ENCODE measurements at regions not wholly inside any gene's neighbourhood (a gene's known extent, or its start where the extent isn't known, plus 50 kb on each side); places are given as distances from the start of the nearest gene placed in this dataset.
"Not testable (repeated sequence)": the region's sequence is repeated elsewhere in the genome, so short reads cannot be mapped to it uniquely, and the experiment has no call there.

DNA sequence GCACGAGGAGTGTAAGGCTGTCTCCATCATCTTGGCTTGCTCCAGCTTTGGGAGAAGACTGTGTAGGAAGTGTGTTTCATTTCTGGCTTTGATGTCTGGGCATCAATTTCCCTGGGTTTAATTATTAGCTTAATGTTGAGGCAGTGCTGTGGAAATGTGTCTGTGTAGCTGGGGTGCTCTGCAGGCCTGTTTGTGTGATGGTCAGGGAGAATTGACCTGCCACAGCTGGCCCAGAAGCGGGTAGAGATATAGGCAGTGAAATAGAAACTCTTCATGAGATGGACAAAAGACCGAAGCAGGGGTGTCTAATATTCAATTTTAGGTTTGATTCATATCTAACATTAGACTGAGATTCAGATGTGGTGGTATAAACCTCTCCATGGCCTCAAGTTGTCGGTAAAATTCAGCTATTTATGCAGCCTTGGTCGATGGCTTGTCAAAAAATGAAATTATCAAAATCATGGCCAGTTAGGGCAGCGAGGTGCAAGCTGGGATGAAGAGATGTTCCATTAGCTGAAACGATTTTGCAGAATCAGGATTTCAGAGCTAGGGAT lies 95.3 kb upstream of the SNX9 start:
- DNase-seq (ENCODE audit: low spot score) = no peak

DNA sequence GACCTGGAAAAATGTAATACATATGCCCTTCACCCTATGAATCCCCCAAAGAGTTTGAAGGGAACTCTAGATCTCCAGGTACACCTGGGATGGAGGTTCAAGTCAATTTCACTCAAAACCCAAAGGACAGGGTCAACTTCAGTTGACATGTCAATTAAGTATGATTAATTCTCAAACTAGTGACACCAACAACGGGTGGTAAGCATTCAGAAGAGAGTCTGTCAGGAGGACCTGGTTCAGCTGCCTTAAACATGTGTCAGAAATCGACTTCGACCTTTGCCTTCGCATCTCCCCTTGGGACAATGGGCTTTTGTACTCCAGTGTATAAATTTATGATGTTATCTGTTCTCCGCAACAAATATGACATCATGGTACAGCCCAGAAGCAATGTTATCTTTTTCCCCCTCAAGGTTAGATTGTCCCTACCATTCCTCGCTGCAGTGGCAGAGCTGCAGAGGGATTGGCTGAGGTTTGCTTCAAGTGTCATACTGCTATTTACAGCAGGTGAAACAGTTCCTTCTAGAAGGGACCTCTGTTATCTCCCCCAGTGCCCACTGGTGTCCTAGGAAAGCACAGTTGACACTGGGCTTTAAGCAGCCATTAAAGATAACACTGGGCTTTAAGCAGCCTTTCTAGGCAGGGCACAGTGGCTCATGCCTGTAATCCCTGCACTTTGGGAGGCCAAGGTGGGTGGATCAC lies 94.7 kb upstream of the SNX9 start:
- no peak for DNase-seq (ENCODE audit: low spot score)

DNA sequence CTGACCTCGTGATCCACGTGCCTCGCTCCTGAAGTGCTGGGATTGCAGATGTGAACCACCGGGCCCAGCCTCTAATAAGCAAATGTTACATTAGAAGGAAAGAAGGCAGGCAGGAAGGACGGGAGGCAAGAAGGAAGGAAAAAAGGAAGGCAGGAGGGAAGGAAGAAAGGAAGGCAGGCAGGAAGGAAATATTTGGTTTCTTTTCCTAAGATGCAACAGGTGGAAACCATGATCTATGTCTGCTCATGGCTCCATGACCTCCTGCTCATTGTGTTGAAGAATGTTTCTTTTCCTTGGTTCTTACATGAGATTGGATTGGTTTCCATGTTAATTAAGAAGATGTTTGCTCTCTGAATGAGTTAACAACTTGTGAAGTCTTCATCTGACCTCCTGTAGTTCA lies 91.8 kb upstream of the SNX9 start:
- DNase-seq (ENCODE audit: low spot score) = no peak

DNA sequence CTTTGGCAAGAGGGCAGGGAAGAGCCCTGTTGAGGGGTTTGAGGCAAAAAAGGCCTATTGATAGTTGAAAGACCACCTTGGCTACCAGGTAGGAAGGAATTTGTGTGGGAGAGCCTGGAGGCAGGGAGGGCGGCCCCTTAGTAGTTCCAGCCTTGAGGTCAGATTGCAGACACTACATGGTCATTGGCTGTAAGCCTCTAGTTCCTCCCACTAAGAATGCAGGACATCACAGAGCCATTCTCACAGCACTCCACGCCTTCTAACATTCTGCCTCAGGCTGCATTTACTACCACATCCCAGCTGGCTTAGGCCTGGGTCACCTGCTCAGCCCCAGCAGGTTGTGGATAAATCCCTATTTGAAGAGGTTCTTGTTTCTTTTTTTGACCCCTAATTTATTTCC lies 91.0 kb upstream of the SNX9 start:
- DNase-seq (ENCODE audit: low spot score) = no peak

DNA sequence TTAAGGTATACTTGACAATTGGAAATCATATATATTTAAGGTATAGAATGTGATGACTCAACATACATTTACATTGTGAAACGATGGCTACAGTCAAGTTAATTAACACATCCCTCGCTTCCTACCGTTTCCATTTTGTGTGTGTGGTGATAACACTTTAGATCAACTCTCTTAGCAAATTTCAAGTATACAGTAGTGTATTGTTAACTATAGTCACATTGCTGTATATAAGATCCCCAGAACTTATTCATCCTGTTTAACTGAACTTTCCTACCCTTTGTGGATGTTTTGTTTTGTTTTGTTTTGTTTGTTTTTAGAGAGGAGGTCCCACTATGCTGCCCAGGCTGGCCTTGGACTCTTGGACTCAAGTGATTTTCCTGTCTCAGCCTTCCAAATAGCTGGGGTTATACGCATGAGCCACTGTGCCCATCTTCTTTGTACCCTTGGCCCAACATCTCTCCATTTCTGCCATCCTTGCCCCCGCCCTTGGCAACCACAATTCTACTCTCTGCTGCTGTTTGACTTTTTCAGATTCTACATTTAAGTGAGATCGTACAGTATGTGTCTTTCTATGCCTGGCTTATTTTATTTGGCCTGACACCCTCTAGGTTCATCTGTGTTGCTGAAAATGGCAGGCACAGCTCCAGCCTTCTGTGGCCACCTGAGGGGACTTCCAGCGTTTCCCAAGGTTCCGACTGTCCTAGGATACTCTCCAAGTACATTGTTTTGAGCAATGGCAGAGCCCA lies 90.5 kb upstream of the SNX9 start:
- DNase-seq (ENCODE audit: low spot score) = no peak

DNA sequence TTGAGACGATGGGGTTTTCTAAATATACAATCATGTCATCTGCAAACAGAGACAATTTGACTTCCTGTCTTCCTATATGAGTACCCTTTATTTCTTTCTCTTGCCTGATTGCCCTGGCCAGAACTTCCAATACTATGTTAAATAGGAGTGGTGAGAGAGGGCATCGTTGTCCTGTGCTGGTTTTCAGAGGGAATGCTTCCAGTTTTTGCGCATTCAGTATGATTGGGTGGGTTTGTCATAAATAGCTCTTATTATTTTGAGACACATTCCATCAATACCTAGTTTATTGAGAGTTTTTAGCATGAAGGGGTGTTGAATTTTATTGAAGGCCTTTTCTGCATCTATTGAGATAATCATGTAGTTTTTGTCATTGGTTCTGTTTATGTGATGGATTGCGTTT lies 86.5 kb upstream of the SNX9 start:
- DNase-seq (ENCODE audit: low spot score) = not testable (repeated sequence)

DNA sequence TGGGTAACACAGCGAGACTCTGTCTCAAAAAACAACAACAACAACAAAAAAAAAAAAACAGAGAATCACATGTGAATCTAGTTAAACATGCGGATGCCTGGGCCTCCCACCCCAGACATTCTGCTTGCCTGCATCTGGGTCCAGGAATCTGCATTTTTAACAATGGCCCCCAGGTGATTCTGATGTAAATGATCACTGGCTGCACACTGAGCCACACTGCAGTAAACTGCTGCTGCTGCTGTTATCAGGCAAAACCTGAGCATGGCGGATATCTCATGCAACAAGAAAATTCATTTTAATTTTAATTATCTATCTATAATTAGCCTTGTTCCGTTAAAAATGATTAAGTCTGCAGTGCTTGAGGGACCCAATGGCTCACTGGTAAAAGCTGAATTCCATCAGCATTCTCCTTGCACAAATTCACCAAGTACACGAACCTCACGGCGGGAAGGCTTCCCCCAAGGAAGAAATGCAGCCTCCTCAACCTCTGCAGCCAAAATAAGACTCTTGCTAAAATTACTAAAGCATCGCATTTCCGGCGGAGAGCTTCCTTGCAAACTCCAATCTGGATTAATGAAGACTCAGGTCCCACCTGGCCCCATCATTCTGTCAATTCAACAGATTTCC lies 81.6 kb upstream of the SNX9 start:
- DNase-seq (ENCODE audit: low spot score) = no peak

DNA sequence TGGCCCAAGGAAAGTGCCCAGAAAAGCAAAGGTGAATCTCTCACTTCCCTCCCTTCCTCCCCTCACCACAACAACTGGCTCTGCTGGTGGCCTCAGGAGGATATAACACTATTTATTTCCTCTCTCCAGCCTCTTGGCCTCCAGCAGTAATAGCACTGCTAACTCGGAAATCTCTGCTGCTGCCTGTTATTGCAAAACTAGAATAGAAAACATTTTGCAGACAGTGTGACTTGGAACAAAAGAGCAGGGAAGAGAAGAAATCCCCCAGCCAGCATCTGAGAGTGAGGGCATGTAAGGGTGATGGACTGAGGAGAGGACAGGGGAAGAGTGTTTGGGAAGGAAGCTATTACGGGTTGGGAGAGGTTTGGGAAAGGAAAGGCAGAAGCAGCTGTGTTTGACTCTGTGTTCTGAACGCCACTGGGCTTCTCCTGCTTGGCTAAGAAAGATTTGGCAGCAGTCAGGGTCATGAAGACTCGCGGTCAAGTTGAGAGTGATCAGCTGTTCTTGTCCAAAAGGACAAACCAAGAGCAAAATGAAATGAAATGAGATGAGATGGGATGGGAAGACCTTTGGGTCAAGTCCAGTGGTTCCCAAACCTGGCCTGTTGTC lies 81.0 kb upstream of the SNX9 start:
- no peak for DNase-seq (ENCODE audit: low spot score)

DNA sequence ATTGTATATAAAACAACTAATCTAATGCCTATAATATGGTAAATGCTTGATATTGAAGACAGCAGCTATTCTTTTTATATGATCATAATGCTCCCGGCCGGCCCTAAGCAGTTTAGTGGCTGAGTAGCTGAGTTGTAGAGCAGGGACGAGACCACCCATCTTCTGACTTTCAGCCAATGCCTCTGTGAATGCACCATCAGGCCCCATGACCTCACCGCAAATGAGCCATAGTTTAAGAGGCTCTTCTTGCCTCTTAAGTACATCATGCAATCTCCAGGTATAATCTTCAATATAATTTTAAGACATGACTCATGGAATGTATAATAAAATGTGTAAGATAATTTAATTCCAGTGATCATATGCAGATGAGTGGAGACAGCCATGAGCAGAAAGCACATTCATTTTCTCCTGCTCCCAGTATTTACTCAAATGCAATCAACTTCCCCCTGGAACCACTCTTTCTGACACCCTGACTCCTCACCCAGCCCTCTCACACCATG lies 78.9 kb upstream of the SNX9 start:
- no peak for DNase-seq (ENCODE audit: low spot score)

DNA sequence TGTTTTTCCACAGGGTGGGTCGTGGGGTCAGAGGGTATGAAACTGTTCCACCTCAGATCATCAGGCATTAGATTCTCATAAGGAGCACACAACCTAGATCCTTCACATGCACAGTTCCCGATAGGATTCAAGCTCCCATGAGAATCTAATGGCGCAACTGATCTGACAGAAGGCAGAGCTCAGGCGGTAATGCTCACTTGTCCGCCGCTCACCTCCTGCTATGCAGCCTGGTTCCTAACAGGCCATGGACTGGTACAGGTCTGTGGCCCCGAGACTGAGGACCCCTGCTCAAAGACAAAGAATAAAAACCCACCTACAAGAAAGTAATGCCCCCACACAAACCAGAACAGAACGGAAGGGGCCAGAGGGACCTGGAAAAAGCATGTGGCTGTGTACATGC lies 76.1 kb upstream of the SNX9 start:
- DNase-seq (ENCODE audit: low spot score) = no peak

DNA sequence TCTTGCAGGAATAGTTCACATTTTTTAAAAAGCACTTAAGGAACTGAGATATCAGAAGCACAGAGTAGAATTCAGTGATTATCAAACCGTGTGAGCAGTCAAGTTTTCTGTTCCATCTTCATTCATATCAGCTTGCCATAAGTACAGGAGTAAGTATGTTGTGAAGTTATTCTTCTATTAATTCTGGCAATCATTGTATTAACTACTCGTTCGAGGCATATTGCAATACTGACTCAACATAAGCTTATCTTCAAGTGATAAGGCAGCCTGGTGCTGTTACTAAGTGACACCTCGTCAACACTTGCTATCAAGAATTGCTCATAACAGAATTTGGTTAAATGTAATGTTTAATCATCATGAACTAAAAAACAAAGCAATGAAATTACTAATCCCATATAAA lies 75.7 kb upstream of the SNX9 start:
- DNase-seq (ENCODE audit: low spot score) = no peak

DNA sequence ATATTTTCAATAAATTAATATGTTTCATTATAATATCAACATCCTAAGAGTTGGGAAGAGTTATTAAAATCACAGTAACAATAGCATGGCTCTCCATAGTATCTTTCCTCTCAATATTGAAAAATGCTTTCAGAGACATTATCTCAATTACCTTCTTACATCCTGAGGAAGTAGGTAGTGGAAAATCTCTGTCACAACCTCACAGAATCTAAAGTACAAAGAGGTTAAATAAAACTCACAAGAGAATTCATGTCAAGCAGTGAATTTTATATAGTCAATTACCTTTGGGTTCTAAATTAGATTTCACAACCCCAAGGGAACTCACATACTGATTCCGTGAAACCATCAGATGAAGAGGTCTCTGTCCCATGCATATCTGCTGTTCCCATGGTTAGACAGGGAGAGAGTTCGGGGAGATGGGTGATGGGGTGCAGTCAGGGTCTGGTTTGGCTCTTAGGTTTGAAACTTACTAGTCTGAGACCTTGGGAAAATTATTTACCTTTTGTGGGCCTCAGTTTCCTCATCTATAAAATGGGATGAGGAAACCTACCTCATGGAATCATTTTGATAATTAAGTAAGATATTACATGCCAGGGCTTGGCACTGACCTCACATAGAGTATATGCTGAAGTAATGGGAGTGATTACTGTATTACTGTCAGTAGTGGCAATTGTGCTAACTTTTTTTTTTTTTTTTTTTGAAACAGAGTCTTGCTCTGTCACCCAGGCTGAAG lies 74.0 kb upstream of the SNX9 start:
- no peak for DNase-seq (ENCODE audit: low spot score)

DNA sequence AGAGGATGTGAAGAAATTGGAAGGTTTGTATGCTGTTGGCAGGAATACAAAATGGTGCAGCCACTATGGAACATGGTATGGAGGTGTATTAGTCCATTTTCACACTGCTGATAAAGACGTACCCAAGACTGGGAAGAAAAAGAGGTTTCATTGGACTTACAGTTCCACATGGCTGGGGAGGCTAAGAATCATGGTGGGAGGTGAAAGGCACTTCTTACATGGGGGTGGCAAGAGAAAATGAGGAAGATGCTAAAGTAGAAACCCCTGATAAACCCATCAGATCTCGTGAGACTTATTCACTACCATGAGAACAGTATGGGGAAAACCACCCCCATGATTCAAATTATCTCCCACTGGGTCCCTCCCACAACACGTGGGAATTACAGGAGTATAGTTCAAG lies 72.1 kb upstream of the SNX9 start:
- not testable (repeated sequence) for DNase-seq (ENCODE audit: low spot score)

DNA sequence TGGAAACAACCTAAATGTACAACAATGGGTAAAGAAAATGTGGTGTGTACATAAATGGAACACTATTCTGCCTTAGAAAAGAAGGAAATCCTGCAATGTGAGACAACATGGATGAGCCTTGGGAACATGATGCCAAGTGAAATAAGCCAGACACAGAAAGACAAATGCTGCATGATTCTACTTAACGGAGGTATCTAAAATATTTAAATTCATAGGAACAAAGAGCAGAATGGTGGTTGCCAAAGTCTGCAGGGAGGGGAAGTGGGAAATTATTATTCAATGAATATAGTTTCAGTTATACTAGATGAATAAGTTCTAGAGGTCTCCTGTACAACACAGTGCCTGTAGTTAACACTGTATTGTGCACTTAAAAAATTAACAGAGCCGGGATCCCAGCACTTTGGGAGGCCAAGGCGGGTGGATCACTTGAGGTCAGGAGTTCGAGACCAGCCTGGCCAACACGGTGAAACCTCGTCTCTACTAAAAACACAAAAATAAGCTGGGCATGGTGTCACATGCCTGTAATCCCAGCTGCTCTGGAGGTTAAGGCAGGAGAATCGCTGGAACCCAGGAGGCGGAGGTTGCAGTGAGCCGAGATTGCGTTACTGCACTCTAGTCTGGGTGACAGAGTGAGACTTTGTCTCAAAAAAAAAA lies 71.4 kb upstream of the SNX9 start:
- DNase-seq (ENCODE audit: low spot score) = no peak

DNA sequence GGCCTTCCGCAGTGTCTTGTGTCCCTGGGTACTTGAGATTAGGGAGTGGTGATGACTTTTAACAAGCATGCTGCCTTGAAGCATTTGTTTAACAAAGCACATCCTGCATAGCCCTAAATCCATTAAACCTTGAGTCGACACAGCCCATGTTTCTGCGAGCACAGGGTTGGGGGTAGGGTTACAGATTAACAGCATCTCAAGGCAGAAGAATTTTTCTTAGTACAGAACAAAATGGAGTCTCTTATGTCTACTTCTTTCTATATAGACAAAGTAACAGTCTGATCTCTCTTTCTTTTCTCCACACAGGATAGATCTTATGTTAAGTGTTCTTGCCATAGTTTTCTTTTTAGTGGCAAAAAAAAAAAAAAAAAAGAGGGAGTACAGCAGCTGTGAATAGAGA lies 70.2 kb upstream of the SNX9 start:
- DNase-seq (ENCODE audit: low spot score) = not testable (repeated sequence)

DNA sequence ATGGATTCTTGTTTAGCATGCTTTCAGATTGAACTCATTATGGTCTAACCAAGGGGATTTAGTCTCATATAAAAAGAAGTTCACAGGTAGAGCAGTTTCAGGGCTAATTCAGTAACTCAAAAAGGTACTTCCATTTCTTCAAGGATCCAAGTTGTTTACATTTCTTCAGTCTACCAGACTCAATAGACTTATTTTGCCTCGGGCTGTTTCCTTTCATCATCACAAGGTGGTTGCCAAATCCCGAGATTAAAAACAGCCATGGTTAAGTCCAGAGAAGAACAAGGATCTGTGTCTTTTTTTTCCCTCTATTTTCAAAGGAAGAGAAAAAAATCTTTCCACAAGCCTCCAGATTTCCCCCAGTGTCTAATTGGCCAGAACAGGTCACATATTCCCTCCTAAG lies 69.8 kb upstream of the SNX9 start:
- DNase-seq (ENCODE audit: low spot score) = no peak

DNA sequence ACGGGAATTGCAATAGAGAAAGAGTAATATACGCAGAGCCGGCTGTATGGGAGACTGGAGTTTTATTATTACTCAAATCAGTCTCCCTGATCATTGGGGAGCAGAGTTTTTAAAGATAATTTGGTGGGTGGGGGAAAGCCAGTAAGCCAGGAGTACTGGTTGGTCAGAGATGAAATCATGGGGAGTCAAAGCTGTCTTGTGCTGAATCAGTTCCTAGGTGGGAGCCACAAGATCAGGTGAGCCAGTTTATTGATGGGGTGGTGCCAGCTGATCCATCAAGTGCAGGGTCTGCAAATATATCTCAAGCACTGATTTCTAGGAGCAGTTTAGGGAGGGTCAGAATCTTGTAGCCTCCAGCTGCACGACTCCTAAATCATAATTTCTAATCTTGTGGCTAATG lies 69.2 kb upstream of the SNX9 start:
- not testable (repeated sequence) for DNase-seq (ENCODE audit: low spot score)

DNA sequence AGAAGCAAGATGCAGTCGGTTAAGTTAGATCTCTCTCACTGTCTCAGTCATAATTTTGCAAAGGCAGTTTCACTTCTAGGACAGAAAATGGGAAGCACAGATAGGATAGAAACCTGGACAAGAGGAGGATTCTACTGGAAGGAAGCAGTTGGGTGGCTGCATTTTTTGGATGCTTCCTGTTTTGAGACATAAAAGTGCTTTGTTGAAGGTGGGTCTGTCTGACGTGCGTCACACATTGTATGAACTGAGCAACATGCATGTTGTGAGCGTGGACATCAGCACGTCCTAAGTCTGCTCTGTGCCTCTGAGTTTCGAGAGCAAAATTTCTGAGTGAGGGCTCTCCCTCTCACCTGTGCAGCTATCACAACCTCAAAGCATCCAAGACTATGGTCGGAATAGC lies 68.7 kb upstream of the SNX9 start:
- no peak for DNase-seq (ENCODE audit: low spot score)

DNA sequence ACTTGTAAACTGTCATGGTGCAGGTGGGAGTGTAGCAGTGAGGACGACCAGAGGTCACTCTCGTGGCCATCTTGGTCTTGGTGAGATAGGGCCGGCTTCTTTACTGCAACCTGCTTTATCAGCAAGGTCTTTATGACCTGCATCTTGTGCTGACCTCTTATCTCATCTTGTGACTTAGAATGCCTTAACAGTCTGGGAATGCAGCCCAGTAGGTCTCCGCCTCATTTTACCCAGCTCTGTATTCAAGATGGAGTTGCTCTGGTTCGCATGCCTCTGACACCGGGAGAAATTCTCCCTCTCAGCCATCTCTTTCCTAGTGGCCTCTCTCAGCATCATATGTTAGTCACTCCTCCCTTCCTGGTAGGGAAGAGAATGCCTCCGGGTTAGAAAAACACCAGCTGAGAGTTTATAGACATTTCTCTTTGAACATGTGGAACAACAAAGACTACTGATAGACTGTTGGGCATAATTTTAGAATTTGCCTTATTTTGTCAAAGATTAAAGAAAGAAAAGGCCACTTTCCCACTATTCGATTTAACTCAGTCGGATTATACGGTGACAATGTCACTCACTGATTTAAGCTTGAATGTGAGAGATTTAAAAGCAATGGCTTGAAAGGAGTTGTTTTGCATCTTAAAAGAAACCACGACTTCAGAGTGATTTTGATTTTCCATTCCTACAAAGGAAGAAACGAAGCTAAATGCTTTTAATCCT lies 67.9 kb upstream of the SNX9 start:
- DNase-seq (ENCODE audit: low spot score) = no peak

DNA sequence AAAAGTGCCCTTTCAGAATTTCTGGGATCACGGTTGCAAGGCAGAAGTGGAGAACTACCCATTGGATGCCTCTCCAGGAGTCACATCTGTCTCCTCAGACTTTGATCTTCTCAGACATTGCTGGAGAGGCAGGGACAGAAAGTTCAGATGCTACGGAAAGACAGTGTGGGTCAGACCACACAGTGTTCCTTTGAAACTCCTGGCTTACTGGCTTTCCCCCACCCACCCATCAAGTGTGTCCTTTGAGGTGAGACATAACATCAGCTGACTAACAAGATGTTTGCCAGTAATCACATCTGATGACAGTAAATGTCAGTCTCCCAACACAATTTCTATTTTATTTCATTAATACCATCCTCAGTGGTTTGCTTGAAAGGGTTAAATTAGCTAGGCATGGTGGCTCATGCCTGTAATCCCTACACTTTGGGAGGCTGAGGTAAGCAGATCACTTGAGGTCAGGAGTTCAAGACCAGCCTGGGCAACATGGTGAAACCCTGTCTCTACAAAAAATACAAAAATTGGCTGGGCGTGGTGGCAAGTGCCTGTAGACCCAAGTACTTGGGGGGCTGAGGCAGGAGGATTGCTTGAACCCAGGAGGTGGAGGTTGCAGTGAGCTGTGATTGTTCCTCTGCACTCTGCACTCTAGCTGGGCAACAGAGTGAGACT lies 67.2 kb upstream of the SNX9 start:
- DNase-seq (ENCODE audit: low spot score) = no peak

Data from pons (tissue), 1 donor.